Hepatocyte (in vitro differentiated cells): ENCODE measurements at regions not wholly inside any gene's neighbourhood (a gene's known extent, or its start where the extent isn't known, plus 50 kb on each side); places are given as distances from the start of the nearest gene placed in this dataset.

Experiments
- DNase-seq: peaks from one replicate; pipeline ENCODE4 v3.0.0-alpha.2; 2016; ENCODE audit warnings: low spot score
- H2AFZ ChIP-seq: fragments of 200-600 bp; sonication (generic); 2 replicates; pipeline ENCODE4 v1.6.0; 2016; ENCODE audit warnings: antibody characterized with exemption, mild to moderate bottlenecking
- H3K27ac ChIP-seq: fragments of 200-600 bp; sonication (generic); 2 replicates; pipeline ENCODE4 v1.5.1; 2016; ENCODE audit warnings: mild to moderate bottlenecking
- H3K27me3 ChIP-seq: fragments of 200-600 bp; sonication (generic); 2 replicates; pipeline ENCODE4 v1.6.1; 2016
- H3K36me3 ChIP-seq: fragments of 200-600 bp; sonication (generic); replicated peaks from 2 replicates; pipeline ENCODE4 v1.5.1; 2016; ENCODE audit warnings: low read depth; ENCODE audit not compliant: insufficient read depth
- H3K4me1 ChIP-seq: fragments of 200-600 bp; sonication (generic); 2 replicates; pipeline ENCODE4 v1.5.1; 2016; ENCODE audit warnings: mild to moderate bottlenecking, moderate library complexity; ENCODE audit not compliant: insufficient read depth
- H3K4me2 ChIP-seq: fragments of 200-600 bp; sonication (generic); 2 replicates; pipeline ENCODE4 v1.6.0; 2016
- H3K4me3 ChIP-seq: fragments of 200-600 bp; sonication (generic); 2 replicates; pipeline ENCODE4 v1.5.1; 2016; ENCODE audit warnings: mild to moderate bottlenecking
- H3K79me2 ChIP-seq: fragments of 200-600 bp; sonication (generic); 2 replicates; pipeline ENCODE4 v1.6.0; 2017; ENCODE audit warnings: mild to moderate bottlenecking
- H3K9me2 ChIP-seq: fragments of 200-600 bp; sonication (generic); replicated peaks from 2 replicates; pipeline ENCODE4 v1.6.0; 2017; ENCODE audit warnings: mild to moderate bottlenecking; ENCODE audit not compliant: insufficient read depth
- H3K9me3 ChIP-seq: fragments of 200-600 bp; sonication (generic); 2 replicates; pipeline ENCODE4 v1.5.1; 2016; ENCODE audit warnings: low read depth, mild to moderate bottlenecking
- H4K20me1 ChIP-seq: fragments of 200-600 bp; sonication (generic); 2 replicates; pipeline ENCODE4 v1.6.0; 2016; ENCODE audit warnings: mild to moderate bottlenecking; ENCODE audit not compliant: insufficient read depth, poor library complexity, severe bottlenecking
- EZH2 ChIP-seq: fragments of 200-600 bp; sonication (generic); IDR thresholded peaks from 2 replicates; pipeline ENCODE4 v1.6.1; 2016; ENCODE audit warnings: antibody characterized with exemption, mild to moderate bottlenecking, borderline replicate concordance
- EZH2phosphoT487 ChIP-seq: fragments of 200-600 bp; sonication (generic); IDR thresholded peaks from one replicate; pipeline ENCODE4 v1.6.1; 2018; ENCODE audit warnings: antibody characterized with exemption, mild to moderate bottlenecking, low read depth, moderate library complexity; ENCODE audit not compliant: unreplicated experiment, severe bottlenecking
- WGBS: methylation state at CpG from one replicate; pipeline ENCODE4 v1.1.6; 2016; ENCODE audit warnings: low lambda C conversion rate; ENCODE audit errors: missing lambda C conversion rate; 5-methylcytosine and 5-hydroxymethylcytosine counted together
- TF ChIP-seq, protein P1 (sequence below): fragments of 200-600 bp; sonication (generic); IDR thresholded peaks from 2 replicates; pipeline ENCODE4 v1.5.1; 2016; ENCODE audit warnings: antibody characterized with exemption, mild to moderate bottlenecking; ENCODE audit not compliant: poor library complexity

GRCh38 chr10:117631276-117632145, 89.0 kb downstream of the EMX2 start:
- Histone ChIP-seq H2AFZ (no peak overlapping the region), H3K4me3 (no peak overlapping the region), H4K20me1 (no peaks in the 10 kb centered on the region), H3K36me3 (no peaks in the 10 kb centered on the region), H3K9me3 (no peaks in the 10 kb centered on the region), H3K27me3 (no peaks in the 10 kb centered on the region), H3K79me2 (no peaks in the 10 kb centered on the region), H3K9me2 (no peaks in the 10 kb centered on the region), H3K27ac (no peak overlapping the region), H3K4me1 (no peaks in the 10 kb centered on the region), H3K4me2 (no peak overlapping the region)
- 88% methylated on average over 11 of the region's 11 CpGs for WGBS
- TF ChIP-seq, protein P1, sequence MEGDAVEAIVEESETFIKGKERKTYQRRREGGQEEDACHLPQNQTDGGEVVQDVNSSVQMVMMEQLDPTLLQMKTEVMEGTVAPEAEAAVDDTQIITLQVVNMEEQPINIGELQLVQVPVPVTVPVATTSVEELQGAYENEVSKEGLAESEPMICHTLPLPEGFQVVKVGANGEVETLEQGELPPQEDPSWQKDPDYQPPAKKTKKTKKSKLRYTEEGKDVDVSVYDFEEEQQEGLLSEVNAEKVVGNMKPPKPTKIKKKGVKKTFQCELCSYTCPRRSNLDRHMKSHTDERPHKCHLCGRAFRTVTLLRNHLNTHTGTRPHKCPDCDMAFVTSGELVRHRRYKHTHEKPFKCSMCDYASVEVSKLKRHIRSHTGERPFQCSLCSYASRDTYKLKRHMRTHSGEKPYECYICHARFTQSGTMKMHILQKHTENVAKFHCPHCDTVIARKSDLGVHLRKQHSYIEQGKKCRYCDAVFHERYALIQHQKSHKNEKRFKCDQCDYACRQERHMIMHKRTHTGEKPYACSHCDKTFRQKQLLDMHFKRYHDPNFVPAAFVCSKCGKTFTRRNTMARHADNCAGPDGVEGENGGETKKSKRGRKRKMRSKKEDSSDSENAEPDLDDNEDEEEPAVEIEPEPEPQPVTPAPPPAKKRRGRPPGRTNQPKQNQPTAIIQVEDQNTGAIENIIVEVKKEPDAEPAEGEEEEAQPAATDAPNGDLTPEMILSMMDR = no peak
- TF ChIP-seq EZH2phosphoT487 (no peak), EZH2 (no peak)
- peak; percentile 4 for DNase-seq

GRCh38 chr10:117632406-117632805, 89.9 kb downstream of the EMX2 start:
- Histone ChIP-seq H3K36me3 (no peaks in the 10 kb centered on the region), H3K79me2 (no peaks in the 10 kb centered on the region), H4K20me1 (no peaks in the 10 kb centered on the region), H3K4me3 (no peak overlapping the region), H3K27ac (no peak overlapping the region), H2AFZ (no peak overlapping the region), H3K4me2 (no peak overlapping the region), H3K9me2 (no peaks in the 10 kb centered on the region), H3K9me3 (no peaks in the 10 kb centered on the region), H3K27me3 (no peaks in the 10 kb centered on the region), H3K4me1 (no peaks in the 10 kb centered on the region)
- 94% methylated on average over 7 of the region's 7 CpGs for WGBS
- DNase-seq = peak; percentile 2
- TF ChIP-seq EZH2 (no peak), EZH2phosphoT487 (no peak)
- TF ChIP-seq, protein P1 = no peak

- no peaks in the 10 kb centered on the region for H3K27me3 ChIP-seq
- H2AFZ ChIP-seq = no peak overlapping the region
- H3K79me2 ChIP-seq = no peaks in the 10 kb centered on the region
- H3K9me2 ChIP-seq = no peaks in the 10 kb centered on the region
- no peaks in the 10 kb centered on the region for H4K20me1 ChIP-seq
- no peak overlapping the region for H3K4me2 ChIP-seq
- no peaks in the 10 kb centered on the region for H3K4me1 ChIP-seq
- TF ChIP-seq EZH2 (no peak), EZH2phosphoT487 (no peak)
- TF ChIP-seq, protein P1 = no peak
- H3K27ac ChIP-seq = no peak overlapping the region
- H3K9me3 ChIP-seq = no peaks in the 10 kb centered on the region
- no peak overlapping the region for H3K4me3 ChIP-seq
- H3K36me3 ChIP-seq = no peaks in the 10 kb centered on the region
- no peak for DNase-seq
- WGBS = 90% methylated on average over 4 of the region's 4 CpGs
Observed at GRCh38 chr10:117635826-117636225, 93.3 kb downstream of the EMX2 start.
